DMS 273 (cell line): ENCODE measurements at regions not wholly inside any gene's neighbourhood (a gene's known extent, or its start where the extent isn't known, plus 50 kb on each side); places are given as distances from the start of the nearest gene placed in this dataset.

Source experiments
- DNase-seq: peaks from one replicate; lab custom pipeline; 2025; ENCODE audit not compliant: unreplicated experiment; lab: John Stamatoyannopoulos, UW

DNA sequence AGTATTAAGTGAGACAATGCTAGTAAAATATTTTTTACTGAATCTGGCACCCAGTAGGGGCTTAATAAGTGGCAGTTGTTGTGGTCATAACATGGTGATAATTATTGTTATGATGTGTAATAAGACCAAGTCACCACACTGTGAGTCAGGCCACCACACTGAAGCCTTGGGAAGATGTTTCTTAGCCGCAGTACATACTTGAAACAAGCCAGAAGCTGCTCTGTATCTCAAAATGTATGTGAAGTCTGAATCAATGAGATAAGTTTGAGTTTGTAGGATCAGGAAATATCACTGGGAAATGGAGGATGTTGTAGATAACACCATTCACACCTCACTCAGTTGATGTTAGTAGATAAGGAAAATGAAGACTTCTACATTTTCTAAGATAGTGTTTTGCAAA lies 51.3 kb upstream of the PTPN3 start:
- DNase-seq = no peak

DNA sequence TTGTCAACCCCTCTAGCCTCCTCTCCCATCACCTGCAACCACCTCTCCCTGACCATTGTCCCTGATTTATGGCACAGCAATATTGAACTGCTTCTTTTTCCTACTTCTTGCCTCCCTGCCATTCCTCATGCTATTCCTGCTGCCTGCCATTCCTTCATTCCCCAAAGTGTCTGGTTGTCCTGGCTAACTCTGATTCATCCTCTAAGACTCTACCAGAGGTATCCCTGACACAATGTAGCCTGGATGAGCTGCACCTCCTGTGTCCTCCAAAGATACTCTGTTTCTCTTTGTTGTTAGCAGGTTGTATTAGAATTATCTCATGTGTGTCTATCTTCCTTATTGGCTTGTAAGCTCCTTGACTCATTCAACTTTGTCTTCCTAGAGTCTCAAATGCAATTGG lies 53.5 kb upstream of the PTPN3 start:
- DNase-seq = no peak

- no peak for DNase-seq
These were observed 57.1 kb upstream of the PTPN3 start for GRCh38 chr9:109555215-109555614.

- DNase-seq = no peak
These were observed 58.0 kb upstream of the PTPN3 start for GRCh38 chr9:109556061-109556460.

- DNase-seq = no peak
These were observed 58.7 kb upstream of the PTPN3 start for GRCh38 chr9:109556786-109557185.

DNA sequence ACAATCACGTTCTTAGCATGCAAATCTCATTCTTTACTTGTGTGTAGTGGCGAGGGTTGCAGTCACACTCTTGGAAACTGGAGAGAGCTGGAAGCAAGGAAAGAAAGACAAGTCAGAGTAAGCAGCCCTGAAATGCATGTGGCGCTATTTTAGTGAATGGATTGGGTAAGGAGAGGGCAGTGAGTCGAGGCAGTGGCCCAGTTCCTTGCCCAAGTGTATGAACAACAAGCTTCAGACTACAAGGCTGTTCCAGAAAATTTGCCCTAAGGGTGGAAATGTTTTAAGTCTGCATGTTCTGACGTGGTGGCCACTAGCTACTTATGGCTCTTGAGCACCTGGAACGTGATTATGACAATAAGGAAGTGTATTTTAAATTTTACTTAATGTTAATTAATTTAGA lies 59.4 kb upstream of the PTPN3 start:
- no peak for DNase-seq

GRCh38 chr9:109558718-109559151 lies 60.6 kb upstream of the PTPN3 start:
- DNase-seq = no peak

DNA sequence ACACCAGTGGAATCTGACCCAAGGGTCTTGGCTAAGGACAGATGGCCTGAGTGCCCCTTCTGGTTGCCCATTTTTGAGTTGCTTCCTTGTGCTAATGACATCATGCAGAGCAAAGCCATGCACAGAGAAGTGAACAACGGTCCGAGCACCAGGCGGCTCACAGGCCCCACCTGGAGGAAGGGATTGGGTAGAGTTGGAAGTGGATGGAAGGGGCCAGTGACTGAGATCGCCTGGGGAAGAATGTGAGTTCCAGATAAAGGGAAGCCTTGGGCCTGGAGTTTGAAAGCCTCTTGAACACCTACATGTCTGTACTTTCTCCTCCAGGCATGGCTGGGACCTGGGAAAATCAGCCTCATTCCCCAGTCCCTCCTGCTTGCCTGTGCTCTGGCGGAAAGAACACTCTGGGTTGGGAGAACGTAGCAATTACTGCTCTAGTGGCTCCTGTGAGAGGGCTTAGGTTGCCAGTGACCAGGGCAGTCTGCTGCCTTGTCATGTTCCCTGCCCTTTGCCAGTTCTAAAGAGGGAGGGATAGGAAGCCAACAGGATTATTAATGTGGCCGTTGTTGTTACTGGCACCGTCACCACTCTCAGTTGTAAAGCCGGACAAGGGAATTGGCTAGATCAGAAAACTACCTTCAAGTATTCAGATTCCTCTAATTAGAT lies 62.5 kb upstream of the PTPN3 start:
- peak; percentile 28 for DNase-seq

- no peak for DNase-seq
These were observed 63.0 kb upstream of the PTPN3 start for GRCh38 chr9:109561137-109561536.

DNA sequence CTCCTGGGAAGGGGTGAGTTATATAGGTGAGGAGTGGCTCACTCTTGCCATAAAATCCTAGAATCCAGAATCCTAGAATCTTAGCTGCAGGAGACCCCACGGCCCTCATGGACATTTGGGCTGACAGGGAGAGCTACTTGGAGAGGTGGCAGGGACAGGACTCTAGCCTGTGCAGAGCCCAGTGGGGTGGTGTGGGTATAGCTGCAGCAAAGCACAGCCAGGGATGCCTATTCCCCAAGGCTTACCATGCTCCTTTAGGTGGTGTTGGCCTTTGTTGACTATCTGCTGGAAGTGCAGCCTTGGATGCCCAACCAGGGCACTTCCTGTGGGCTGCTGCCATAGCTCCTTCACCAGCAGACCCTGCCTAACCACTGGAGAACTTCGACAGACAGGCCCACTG lies 70.0 kb upstream of the PTPN3 start:
- DNase-seq = no peak

GRCh38 chr9:109568568-109569210 lies 70.6 kb upstream of the PTPN3 start:
- no peak for DNase-seq

DNA sequence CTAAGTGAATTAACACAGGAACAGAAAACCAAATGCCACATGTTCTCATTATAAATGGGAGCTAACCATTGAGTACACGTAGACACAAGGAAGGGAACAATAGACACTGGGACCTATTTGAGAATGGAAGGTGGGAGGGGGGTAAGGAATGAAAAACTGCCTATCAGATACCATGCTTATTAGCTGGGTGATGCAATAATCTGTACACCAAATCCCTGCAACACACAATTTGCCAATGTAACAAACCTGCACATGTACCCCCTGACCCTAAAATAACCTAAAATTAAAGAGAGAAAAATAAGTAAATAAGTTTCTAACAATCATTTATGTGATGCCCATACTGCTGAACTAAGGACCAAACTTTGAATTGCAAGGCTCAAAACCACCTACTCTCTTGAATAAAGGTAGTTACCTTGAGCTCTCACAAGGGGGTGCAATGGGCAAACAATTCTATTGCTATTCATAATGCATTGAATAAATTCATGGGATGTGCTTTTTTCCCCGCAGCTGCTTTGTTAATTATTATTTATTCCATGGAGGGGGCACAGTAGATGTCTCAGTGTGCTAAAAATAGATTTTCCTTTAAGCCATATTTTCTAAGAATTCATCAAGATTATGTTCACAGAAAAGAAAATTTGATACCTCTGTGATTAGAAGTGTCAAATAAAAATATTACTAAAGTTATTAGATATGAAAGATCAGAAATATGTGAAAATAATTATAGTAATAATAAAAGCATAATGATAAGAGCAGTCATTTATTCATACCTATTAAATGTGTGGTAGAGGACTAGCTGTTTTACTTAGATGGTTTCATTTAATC lies 76.2 kb upstream of the PTPN3 start:
- DNase-seq = peak; percentile 86

GRCh38 chr9:109576762-109577161 lies 78.7 kb upstream of the PTPN3 start:
- no peak for DNase-seq

DNA sequence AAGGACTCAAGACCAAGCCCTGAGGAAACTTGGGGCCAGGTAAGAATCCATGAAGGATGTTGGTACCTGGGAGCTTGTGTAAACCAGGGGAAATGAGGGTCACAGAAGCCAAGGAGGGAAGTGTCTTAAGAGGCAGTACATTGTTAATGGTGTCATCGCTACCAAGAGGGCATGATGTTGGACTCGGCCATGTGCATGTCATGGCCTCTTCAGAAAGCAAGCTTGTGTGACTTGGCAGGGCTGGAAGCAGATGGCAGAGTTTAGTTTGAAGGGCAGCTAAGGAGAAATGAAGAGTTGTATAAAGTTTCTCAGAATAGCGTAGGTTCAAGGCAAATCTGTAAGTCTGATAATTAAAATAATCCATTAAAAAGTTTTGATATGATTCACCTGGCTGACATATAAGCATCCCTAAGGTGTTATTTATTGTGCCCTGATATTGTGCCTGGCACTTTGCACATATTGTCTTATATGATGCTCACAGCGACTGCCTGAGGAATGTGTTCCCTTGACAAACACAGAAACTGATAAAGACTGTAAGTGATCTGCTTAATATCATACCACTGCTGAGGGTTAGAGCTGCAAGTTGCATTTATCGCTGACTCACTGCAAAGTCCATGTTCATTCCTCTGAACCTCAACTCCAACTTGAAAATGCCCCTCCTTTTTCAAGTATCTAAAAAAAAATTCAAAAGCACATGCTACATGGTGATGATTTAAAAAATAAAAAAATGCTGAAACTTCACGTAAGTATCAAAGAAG lies 81.3 kb upstream of the PTPN3 start:
- no peak for DNase-seq

GRCh38 chr9:109582386-109582785 lies 84.3 kb upstream of the PTPN3 start:
- no peak for DNase-seq

- DNase-seq = no peak
These were observed 86.1 kb upstream of the PTPN3 start for GRCh38 chr9:109584205-109584604.

DNA sequence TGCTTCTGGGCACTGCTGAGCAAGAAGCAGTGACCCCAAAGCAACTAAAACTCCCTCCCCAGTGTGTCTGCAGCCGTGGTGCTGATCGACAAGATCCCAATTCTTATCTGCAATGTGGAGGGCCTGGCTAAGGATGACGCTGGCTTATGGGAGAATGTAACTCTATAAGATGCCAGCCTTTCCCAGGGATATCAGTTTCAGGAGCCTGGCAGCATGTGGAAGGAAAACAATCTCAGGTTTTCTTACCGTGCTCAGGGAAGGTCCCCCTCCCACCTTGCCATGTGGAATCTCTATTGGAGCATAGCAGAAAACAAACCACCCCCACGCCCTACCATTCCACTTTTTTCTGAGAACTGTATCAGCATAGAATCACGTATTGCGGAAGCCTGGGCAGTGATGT lies 87.7 kb upstream of the PTPN3 start:
- DNase-seq = peak; percentile 20

- no peak for DNase-seq
These were observed 88.9 kb upstream of the PTPN3 start for GRCh38 chr9:109586993-109587392.

DNA sequence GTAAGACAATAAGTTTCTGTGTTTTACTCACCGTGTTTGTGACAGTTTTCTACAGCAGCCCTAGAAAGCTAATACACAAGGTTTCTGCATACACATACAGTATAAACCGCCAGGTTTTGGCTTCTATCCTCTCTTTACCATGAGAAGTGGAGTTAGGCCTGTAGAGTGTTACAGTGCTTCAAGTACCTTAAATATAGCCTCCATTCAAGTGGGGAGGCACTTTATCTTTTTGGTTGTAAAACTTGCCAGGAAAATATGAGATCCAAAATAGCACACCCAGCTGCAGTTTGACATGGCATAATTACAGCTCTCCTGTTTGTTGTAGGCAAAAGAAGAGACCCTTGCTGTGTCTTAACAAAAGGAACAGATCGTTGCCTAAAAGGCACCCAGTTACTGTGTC lies 90.3 kb upstream of the PTPN3 start:
- DNase-seq = no peak

GRCh38 chr9:109590966-109591365 lies 92.9 kb upstream of the PTPN3 start:
- DNase-seq = no peak

DNA sequence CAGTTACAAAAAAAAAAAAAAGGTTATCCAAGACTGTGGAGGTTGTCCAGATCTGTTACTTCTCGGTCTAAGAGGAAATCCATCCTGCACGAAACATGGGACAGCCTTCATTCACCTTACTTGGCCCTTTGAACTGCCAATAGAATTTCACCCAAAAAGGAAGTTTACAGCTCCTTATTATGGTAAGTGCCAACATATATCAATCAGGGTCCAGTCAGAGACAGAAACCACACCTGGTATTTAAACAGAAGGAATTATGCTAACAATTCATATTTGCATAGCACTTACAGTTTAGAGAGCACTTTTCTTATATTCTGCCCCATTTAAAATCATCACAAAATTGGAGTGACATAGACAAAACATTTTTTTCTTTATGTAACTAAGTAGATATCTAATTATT lies 93.6 kb upstream of the PTPN3 start:
- DNase-seq = no peak
